Esophagus (tissue), 2 donors: ENCODE measurements at regions not wholly inside any gene's neighbourhood (a gene's known extent, or its start where the extent isn't known, plus 50 kb on each side); places are given as distances from the start of the nearest gene placed in this dataset.
A peak's percentile ranks its signal among the peaks of the same experiment; 100 is the strongest.

Source experiments
- H3K27ac ChIP-seq, 2 donors: one replicate each; pipeline ENCODE4 v1.5.1; 2013; ENCODE audit warnings: low read depth in 2 of 2, mild to moderate bottlenecking in 2 of 2, inconsistent platforms in 1 of 2, low read length in 1 of 2, moderate library complexity in 1 of 2
- H3K27me3 ChIP-seq, 2 donors: one replicate each; pipeline ENCODE4 v1.6.1; 2013; ENCODE audit warnings: low read length in 2 of 2, control low read depth in 1 of 2, mild to moderate bottlenecking in 1 of 2; ENCODE audit not compliant: insufficient read depth in 2 of 2, control insufficient read depth in 1 of 2
- H3K36me3 ChIP-seq, 2 donors: one replicate each; pipeline ENCODE4 v1.6.1; 2013; ENCODE audit warnings: low read length in 1 of 2; ENCODE audit not compliant: control insufficient read depth in 2 of 2, insufficient read depth in 2 of 2
- H3K4me1 ChIP-seq, 2 donors: one replicate each; pipeline ENCODE4 v1.6.1; 2013; ENCODE audit warnings: low read length in 1 of 2; ENCODE audit not compliant: control insufficient read depth in 2 of 2, insufficient read depth in 2 of 2
- H3K4me3 ChIP-seq, 2 donors: one replicate each; pipeline ENCODE4 v1.5.1; 2013; ENCODE audit warnings: low read length in 2 of 2, mild to moderate bottlenecking in 2 of 2, low read depth in 1 of 2, moderate library complexity in 1 of 2
- H3K9me3 ChIP-seq, 2 donors: one replicate each; pipeline ENCODE4 v1.6.1; 2013; ENCODE audit warnings: mild to moderate bottlenecking in 2 of 2, low read depth in 1 of 2, low read length in 1 of 2, moderate library complexity in 1 of 2; ENCODE audit not compliant: control insufficient read depth in 2 of 2, insufficient read depth in 1 of 2
- WGBS, 2 donors: extraction: QIAGEN DNeasy Blood & Tissue Kit; methylation state at CpG; one replicate each; pipeline ENCODE4 v1.1.7; 2013; 5-methylcytosine and 5-hydroxymethylcytosine counted together
- donor health status: healthy with polysubstance abuse.
- donor health status: Bipolar disorder and iron deficiency.

GRCh38 chr15:31264559-31265089 is 62.0 kb upstream of the KLF13 start:
- Histone ChIP-seq H3K4me1 (peaks cover 7 to 26% of the 10 kb centered on the region in 2 donors), H3K4me3 (no peak overlapping the region), H3K9me3 (no peaks in the 10 kb centered on the region), H3K27ac (peak overlapping the region; percentile 86 to 97), H3K36me3 (no peaks in the 10 kb centered on the region), H3K27me3 (no peaks in the 10 kb centered on the region)
- WGBS, 2 donors, result 75 to 86% methylated on average over 6 of the region's 6 CpGs

GRCh38 chr15:31265090-31265870 is 61.4 kb upstream of the KLF13 start:
- 72 to 90% methylated on average over 21 of the region's 21 CpGs for WGBS, 2 donors
- H3K9me3 ChIP-seq, result no peaks in the 10 kb centered on the region
- peaks cover 7 to 26% of the 10 kb centered on the region in 2 donors for H3K4me1 ChIP-seq
- H3K27me3 ChIP-seq, result no peaks in the 10 kb centered on the region
- H3K4me3 ChIP-seq, result no peak overlapping the region
- H3K36me3 ChIP-seq, result no peaks in the 10 kb centered on the region
- H3K27ac ChIP-seq, result peak overlapping the region in 1 of 2 donors; percentile 53

GRCh38 chr15:31265871-31266711 is 60.5 kb upstream of the KLF13 start:
- no peak overlapping the region for H3K4me3 ChIP-seq
- H3K27ac ChIP-seq, result peak overlapping the region; percentile 53 to 70
- H3K36me3 ChIP-seq, result no peaks in the 10 kb centered on the region
- H3K9me3 ChIP-seq, result no peaks in the 10 kb centered on the region
- 62 to 72% methylated on average over 22 of the region's 22 CpGs for WGBS, 2 donors
- H3K4me1 ChIP-seq, result peaks cover 7 to 26% of the 10 kb centered on the region in 2 donors
- H3K27me3 ChIP-seq, result no peaks in the 10 kb centered on the region

- 79 to 82% methylated on average over 13 of the region's 13 CpGs for WGBS, 2 donors
- H3K4me1 ChIP-seq, result peaks cover 7 to 23% of the 10 kb centered on the region in 2 donors
Measured at GRCh38 chr15:31266712-31267111, 59.9 kb upstream of the KLF13 start.

GRCh38 chr15:31267161-31268107 is 59.2 kb upstream of the KLF13 start:
- no peak overlapping the region for H3K27ac ChIP-seq
- 84 to 87% methylated on average over 20 of the region's 20 CpGs for WGBS, 2 donors
- peaks cover 5 to 25% of the 10 kb centered on the region in 2 donors for H3K4me1 ChIP-seq
- no peaks in the 10 kb centered on the region for H3K36me3 ChIP-seq
- no peaks in the 10 kb centered on the region for H3K27me3 ChIP-seq
- no peaks in the 10 kb centered on the region for H3K9me3 ChIP-seq
- no peak overlapping the region for H3K4me3 ChIP-seq

More at GRCh38 chr15:31266712-31267111, 59.9 kb upstream of the KLF13 start:
- no peaks in the 10 kb centered on the region for H3K36me3 ChIP-seq
- H3K27me3 ChIP-seq, result no peaks in the 10 kb centered on the region
- no peak overlapping the region for H3K27ac ChIP-seq
- no peaks in the 10 kb centered on the region for H3K9me3 ChIP-seq
- H3K4me3 ChIP-seq, result no peak overlapping the region

- Histone ChIP-seq H3K4me1 (peaks cover 5 to 21% of the 10 kb centered on the region in 2 donors), H3K4me3 (no peak overlapping the region), H3K27ac (no peak overlapping the region), H3K36me3 (no peaks in the 10 kb centered on the region), H3K9me3 (no peaks in the 10 kb centered on the region), H3K27me3 (no peaks in the 10 kb centered on the region)
- 40 to 60% methylated on average over 2 of the region's 2 CpGs for WGBS, 2 donors
Measured at GRCh38 chr15:31268108-31268501, 58.5 kb upstream of the KLF13 start.

GRCh38 chr15:31268911-31269784 is 57.5 kb upstream of the KLF13 start:
- Histone ChIP-seq H3K4me1 (peaks cover 3 to 12% of the 10 kb centered on the region in 2 donors), H3K27me3 (no peaks in the 10 kb centered on the region), H3K4me3 (no peak overlapping the region), H3K36me3 (no peaks in the 10 kb centered on the region), H3K9me3 (no peaks in the 10 kb centered on the region), H3K27ac (no peak overlapping the region)
- 83 to 90% methylated on average over 11 of the region's 11 CpGs for WGBS, 2 donors

GRCh38 chr15:31269816-31270575 is 56.6 kb upstream of the KLF13 start:
- H3K27ac ChIP-seq, result no peak overlapping the region

More at GRCh38 chr15:31269816-31270575, 56.6 kb upstream of the KLF13 start:
- H3K27me3 ChIP-seq, result no peaks in the 10 kb centered on the region
- no peaks in the 10 kb centered on the region for H3K9me3 ChIP-seq
- peaks cover 0 to 5% of the 10 kb centered on the region in 2 donors for H3K4me1 ChIP-seq
- H3K36me3 ChIP-seq, result no peaks in the 10 kb centered on the region
- no peak overlapping the region for H3K4me3 ChIP-seq
- 96% methylated on average over 5 of the region's 5 CpGs for WGBS, 2 donors
